ENCODE measurements at regions not wholly inside any gene's neighbourhood (a gene's known extent, or its start where the extent isn't known, plus 50 kb on each side); places are given as distances from the start of the nearest gene placed in this dataset.
"Not testable (repeated sequence)": the region's sequence is repeated elsewhere in the genome, so short reads cannot be mapped to it uniquely, and the experiment has no call there.

- DNase-seq (no peak), ATAC-seq (no peak)
- H3K4me3 Mint-ChIP-seq: no peak overlapping the region
- H3K27me3 Mint-ChIP-seq: no peaks in the 10 kb centered on the region
- no peak overlapping the region for H3K27ac Mint-ChIP-seq
- H3K9me3 Mint-ChIP-seq (ENCODE audit: low read depth): no peaks in the 10 kb centered on the region
- no peaks in the 10 kb centered on the region for H3K4me1 Mint-ChIP-seq
- CTCF ChIA-PET: no interaction called here
- peaks cover 1% of the 10 kb centered on the region for H3K36me3 Mint-ChIP-seq
Measured at GRCh38 chrX:55142206-55142918, 53.5 kb downstream of the PAGE2 start.

GRCh38 chrX:55142919-55143310, 54.1 kb downstream of the PAGE2 start:
- H3K9me3 Mint-ChIP-seq (ENCODE audit: low read depth): no peaks in the 10 kb centered on the region
- DNase-seq: no peak
- no peaks in the 10 kb centered on the region for H3K27me3 Mint-ChIP-seq
- ATAC-seq: no peak
- no peaks in the 10 kb centered on the region for H3K4me1 Mint-ChIP-seq
- H3K36me3 Mint-ChIP-seq: peaks cover 1% of the 10 kb centered on the region
- H3K27ac Mint-ChIP-seq: no peak overlapping the region
- H3K4me3 Mint-ChIP-seq: no peak overlapping the region
- CTCF ChIA-PET: no interaction called here

- Mint-ChIP-seq H3K36me3 (peaks cover 1% of the 10 kb centered on the region), H3K9me3 (ENCODE audit: low read depth) (no peaks in the 10 kb centered on the region), H3K4me1 (no peaks in the 10 kb centered on the region), H3K27ac (no peak overlapping the region), H3K27me3 (no peaks in the 10 kb centered on the region), H3K4me3 (no peak overlapping the region)
- no peak for ATAC-seq
- no peak for DNase-seq
- CTCF ChIA-PET: interaction anchor here (0.6 kb wide), 1 partner anchor 400 kb away, joined by 3 read pairs; no protein-coding TSS in a partner anchor
Measured at GRCh38 chrX:55143621-55144020, 54.8 kb downstream of the PAGE2 start.

GRCh38 chrX:55144697-55145096, 55.9 kb downstream of the PAGE2 start:
- no peaks in the 10 kb centered on the region for H3K9me3 Mint-ChIP-seq (ENCODE audit: low read depth)
- H3K27me3 Mint-ChIP-seq: no peaks in the 10 kb centered on the region
- no peaks in the 10 kb centered on the region for H3K4me1 Mint-ChIP-seq
- H3K4me3 Mint-ChIP-seq: no peak overlapping the region
- CTCF ChIA-PET: no interaction called here
- no peak for ATAC-seq
- DNase-seq: no peak
- no peak overlapping the region for H3K27ac Mint-ChIP-seq
- peaks cover 1% of the 10 kb centered on the region for H3K36me3 Mint-ChIP-seq

- Mint-ChIP-seq H3K4me1 (no peaks in the 10 kb centered on the region), H3K36me3 (no peaks in the 10 kb centered on the region), H3K27me3 (no peaks in the 10 kb centered on the region), H3K27ac (no peak overlapping the region), H3K9me3 (ENCODE audit: low read depth) (no peaks in the 10 kb centered on the region), H3K4me3 (no peak overlapping the region)
- no peak for ATAC-seq
- DNase-seq: no peak
- CTCF ChIA-PET: no interaction called here
Measured at GRCh38 chrX:55149242-55149641, 60.4 kb downstream of the PAGE2 start.

- Mint-ChIP-seq H3K27ac (no peak overlapping the region), H3K4me1 (no peaks in the 10 kb centered on the region), H3K4me3 (no peak overlapping the region), H3K27me3 (no peaks in the 10 kb centered on the region), H3K36me3 (no peaks in the 10 kb centered on the region), H3K9me3 (ENCODE audit: low read depth) (no peaks in the 10 kb centered on the region)
- DNase-seq: no peak
- ATAC-seq: no peak
- CTCF ChIA-PET: no interaction called here
Measured at GRCh38 chrX:55151199-55151598, 62.4 kb downstream of the PAGE2 start.

DNA sequence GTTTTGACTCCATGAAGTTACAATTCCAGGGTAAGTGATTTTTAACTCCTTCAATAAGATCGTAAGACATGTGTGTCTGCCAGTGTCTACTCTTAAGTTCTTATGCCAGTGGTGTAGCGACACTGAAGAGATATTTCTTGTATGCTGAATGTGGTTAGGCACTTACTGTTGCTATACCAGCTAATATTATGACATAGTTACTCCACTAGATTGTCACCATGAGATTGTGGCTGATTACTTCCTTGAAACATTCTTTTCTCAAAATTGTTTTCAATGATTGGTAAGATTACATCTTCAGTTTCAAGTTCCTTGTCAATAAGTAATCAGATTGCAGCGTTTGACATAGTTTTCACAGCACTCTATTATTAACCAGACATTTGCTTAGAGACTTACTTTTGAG, 60.6 kb upstream of the PAGE5 start:
- CTCF ChIA-PET: interaction anchor here (1.4 kb wide), 1 partner anchor 1842 kb away, joined by 4 read pairs; no protein-coding TSS in a partner anchor
- H3K4me1 Mint-ChIP-seq: peaks cover 14% of the 10 kb centered on the region
- peaks cover 1% of the 10 kb centered on the region for H3K36me3 Mint-ChIP-seq
- DNase-seq (no peak), ATAC-seq (no peak)
- H3K9me3 Mint-ChIP-seq (ENCODE audit: low read depth): no peaks in the 10 kb centered on the region
- peak overlapping the region; percentile 64 for H3K27ac Mint-ChIP-seq
- H3K27me3 Mint-ChIP-seq: no peaks in the 10 kb centered on the region
- H3K4me3 Mint-ChIP-seq: peak overlapping the region; percentile 82

GRCh38 chrX:55160685-55161552, 59.2 kb upstream of the PAGE5 start:
- peaks cover 14% of the 10 kb centered on the region for H3K4me1 Mint-ChIP-seq
- CTCF ChIA-PET: interaction anchor here (0.8 to 1.3 kb wide), 3 partner anchors 8 to 104 kb away, joined by 3 to 5 read pairs (median 3); no protein-coding TSS in a partner anchor
- peak; percentile 94 for DNase-seq
- H3K4me3 Mint-ChIP-seq: peak overlapping the region; percentile 82
- peaks cover 1% of the 10 kb centered on the region for H3K36me3 Mint-ChIP-seq
- peak overlapping the region; percentile 93 for H3K27ac Mint-ChIP-seq
- peaks cover 6% of the 10 kb centered on the region for H3K27me3 Mint-ChIP-seq
- peak; percentile 90 for ATAC-seq
- no peaks in the 10 kb centered on the region for H3K9me3 Mint-ChIP-seq (ENCODE audit: low read depth)

- H3K27ac Mint-ChIP-seq: peak overlapping the region; percentile 93
- H3K36me3 Mint-ChIP-seq: peaks cover 1% of the 10 kb centered on the region
- no peak for ATAC-seq
- CTCF ChIA-PET: interaction anchor here (0.8 to 1.3 kb wide), 3 partner anchors 8 to 104 kb away, joined by 3 to 5 read pairs (median 3); no protein-coding TSS in a partner anchor
- DNase-seq: peak; percentile 39
- H3K9me3 Mint-ChIP-seq (ENCODE audit: low read depth): no peaks in the 10 kb centered on the region
- H3K4me3 Mint-ChIP-seq: peak overlapping the region; percentile 82
- peaks cover 6% of the 10 kb centered on the region for H3K27me3 Mint-ChIP-seq
- H3K4me1 Mint-ChIP-seq: peaks cover 14% of the 10 kb centered on the region
Measured at GRCh38 chrX:55161581-55161980, 58.6 kb upstream of the PAGE5 start.

- ATAC-seq (no peak), DNase-seq (no peak)
- CTCF ChIA-PET: no interaction called here
- H3K9me3 Mint-ChIP-seq (ENCODE audit: low read depth): no peaks in the 10 kb centered on the region
- peaks cover 14% of the 10 kb centered on the region for H3K4me1 Mint-ChIP-seq
- peaks cover 6% of the 10 kb centered on the region for H3K27me3 Mint-ChIP-seq
- no peak overlapping the region for H3K4me3 Mint-ChIP-seq
- no peak overlapping the region for H3K27ac Mint-ChIP-seq
- peaks cover 1% of the 10 kb centered on the region for H3K36me3 Mint-ChIP-seq
Measured at GRCh38 chrX:55163171-55163570, 57.0 kb upstream of the PAGE5 start.

DNA sequence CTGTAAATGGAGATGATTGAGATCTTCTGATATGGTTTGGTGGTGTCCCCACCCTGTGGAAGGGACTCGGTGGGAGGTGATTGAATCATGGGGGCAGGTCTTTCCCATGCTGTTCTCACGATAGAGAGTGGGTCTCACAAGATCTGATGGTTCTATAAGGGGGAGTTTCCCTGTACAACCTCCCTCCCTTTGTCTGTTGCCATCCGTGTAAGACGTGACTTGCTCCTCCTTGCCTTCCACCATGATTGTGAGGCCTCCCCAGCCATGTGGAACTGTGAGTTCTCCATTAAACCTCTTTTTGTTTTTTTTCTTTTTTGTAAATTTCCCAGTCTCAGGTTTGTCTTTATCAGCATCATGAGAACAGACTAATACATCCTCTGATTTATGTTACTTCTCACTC, 55.1 kb upstream of the PAGE5 start:
- H3K4me3 Mint-ChIP-seq; H3K9me3 Mint-ChIP-seq (ENCODE audit: low read depth); CTCF ChIA-PET; H3K27me3 Mint-ChIP-seq; H3K4me1 Mint-ChIP-seq; ATAC-seq; H3K27ac Mint-ChIP-seq; H3K36me3 Mint-ChIP-seq; DNase-seq: not testable (repeated sequence)

DNA sequence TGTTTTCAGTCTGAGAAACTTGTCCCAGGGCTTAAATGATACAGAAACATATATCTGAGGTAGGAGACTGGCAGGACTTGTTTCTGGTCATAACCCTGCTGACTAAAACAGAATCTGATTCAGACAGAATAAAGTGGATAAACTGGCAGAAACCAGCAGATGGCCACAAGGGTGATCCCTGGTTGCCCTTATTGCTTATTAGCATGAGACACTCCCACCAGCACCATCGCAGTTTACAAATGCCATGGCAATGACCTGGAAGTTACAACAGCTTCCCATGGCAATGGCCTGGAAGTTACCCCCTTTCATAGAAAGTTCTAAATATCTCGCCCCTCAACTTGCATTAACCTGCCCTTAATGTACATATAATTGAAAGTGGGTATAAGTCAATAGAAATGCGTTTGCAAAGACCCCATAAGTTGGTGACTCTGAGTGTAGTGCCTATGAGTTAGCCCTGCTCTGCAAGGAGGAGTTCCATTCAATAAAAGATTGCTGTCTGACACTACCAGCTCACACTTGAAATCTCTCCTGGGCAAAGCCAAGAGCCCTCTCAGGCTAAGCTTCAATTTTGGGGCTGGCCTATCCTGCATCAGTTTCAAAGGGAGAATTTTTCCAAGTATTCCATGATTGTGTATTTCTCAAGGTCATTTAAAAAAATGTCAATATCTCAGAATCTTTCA, 52.9 kb upstream of the PAGE5 start:
- H3K4me1 Mint-ChIP-seq: no peaks in the 10 kb centered on the region
- no peaks in the 10 kb centered on the region for H3K9me3 Mint-ChIP-seq (ENCODE audit: low read depth)
- DNase-seq (no peak), ATAC-seq (no peak)
- CTCF ChIA-PET: no interaction called here
- no peak overlapping the region for H3K27ac Mint-ChIP-seq
- H3K4me3 Mint-ChIP-seq: no peak overlapping the region
- peaks cover 6% of the 10 kb centered on the region for H3K27me3 Mint-ChIP-seq
- no peaks in the 10 kb centered on the region for H3K36me3 Mint-ChIP-seq

DNA sequence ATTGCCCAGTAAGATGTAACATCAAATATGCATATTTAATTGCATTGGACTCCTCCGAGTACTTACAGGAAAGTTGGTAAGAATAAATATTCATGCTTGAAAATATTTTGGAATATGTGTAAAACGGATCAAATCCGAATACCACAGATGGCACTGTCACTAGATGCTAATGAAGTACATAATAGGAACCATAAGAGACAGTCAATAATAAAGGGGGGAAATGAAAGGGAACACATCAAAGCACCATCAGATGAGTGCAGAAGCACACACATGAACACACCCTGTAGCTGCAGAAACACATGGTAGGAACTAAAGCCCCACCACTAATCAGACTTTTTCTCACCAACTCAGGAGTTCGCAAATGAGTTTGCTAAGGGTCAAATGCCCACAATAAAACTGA, 52.2 kb upstream of the PAGE5 start:
- no peak for DNase-seq
- ATAC-seq: no peak
- Mint-ChIP-seq H3K9me3 (ENCODE audit: low read depth) (no peaks in the 10 kb centered on the region), H3K36me3 (no peaks in the 10 kb centered on the region), H3K27me3 (peaks cover 6% of the 10 kb centered on the region), H3K27ac (no peak overlapping the region), H3K4me1 (no peaks in the 10 kb centered on the region), H3K4me3 (no peak overlapping the region)
- CTCF ChIA-PET: no interaction called here

Measured in activated CD8-positive, alpha-beta memory T cell treated with anti-CD3 and anti-CD28 coated beads, Interleukin-2, amount 10 ng/mL, durations not matched to agents 7 days and 5 days (primary cell).